Peyer's patch (tissue), 4 donors: ENCODE measurements at regions not wholly inside any gene's neighbourhood (a gene's known extent, or its start where the extent isn't known, plus 50 kb on each side); places are given as distances from the start of the nearest gene placed in this dataset.

Source experiments
- DNase-seq, 3 donors: peaks; one replicate each; pipeline ENCODE4 v3.0.0-alpha.2; 2017 to 2019
- H3K27ac ChIP-seq, 4 donors: fragments of 200-600 bp; sonication (generic); one replicate each; pipeline ENCODE4 v1.5.1; 2016 to 2019
- H3K27me3 ChIP-seq, 2 donors: fragments of 200-600 bp; sonication (generic); one replicate each; pipeline ENCODE4 v1.5.1; 2019
- H3K36me3 ChIP-seq, 3 donors: fragments of 200-600 bp; sonication (generic); one replicate each; pipeline ENCODE4 v1.5.1; 2016 to 2019
- H3K4me1 ChIP-seq, 4 donors: fragments of 200-600 bp; sonication (generic); one replicate each; pipeline ENCODE4 v1.5.1; 2016 to 2019
- H3K4me3 ChIP-seq, 4 donors: fragments of 200-600 bp; sonication (generic); 1 replicate in 3 of 4; 2 replicates in 1 of 4; pipeline ENCODE4 v1.5.1; 2016 to 2019; ENCODE audit warnings: mild to moderate bottlenecking in 1 of 4
- H3K9me3 ChIP-seq, 4 donors: fragments of 200-600 bp; sonication (generic); one replicate each; pipeline ENCODE4 v1.5.1; 2016 to 2019; ENCODE audit warnings: mild to moderate bottlenecking in 1 of 4
- POLR2A ChIP-seq, 2 donors: fragments of 450-650 bp; IDR thresholded peaks; one replicate each; pipeline ENCODE4 v1.5.1; 2017; ENCODE audit warnings: antibody characterized with exemption in 2 of 2, mild to moderate bottlenecking in 2 of 2, moderate library complexity in 2 of 2
- TF ChIP-seq, protein P1 (sequence below), 6 experiments: fragments of 450-650 bp in 4 of 6; fragments of 200-600 bp in 2 of 6; sonication (generic) in 1 of 6; IDR thresholded peaks; one replicate each; pipeline ENCODE4 v1.5.1; 2017 to 2019; ENCODE audit warnings: antibody characterized with exemption in 6 of 6, mild to moderate bottlenecking in 3 of 6, moderate library complexity in 1 of 6

DNA sequence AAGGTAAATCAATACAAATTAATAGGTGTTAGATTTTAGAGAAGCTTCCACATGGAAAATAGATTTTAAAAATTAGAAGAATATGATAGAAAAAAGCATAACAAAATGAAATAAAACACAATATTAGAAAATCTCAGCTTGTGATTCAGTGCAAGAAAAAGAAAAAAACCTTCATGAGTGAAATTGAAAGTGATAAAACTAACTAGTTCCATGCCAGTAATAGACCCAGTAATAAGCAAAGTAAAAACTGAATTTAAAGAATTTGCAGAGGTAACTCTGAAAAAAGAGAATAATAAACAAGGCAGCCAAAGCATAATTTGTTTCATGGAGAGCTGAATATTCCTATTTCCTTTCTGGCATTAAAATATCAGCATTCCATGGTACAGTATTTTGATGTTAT lies 174.3 kb upstream of the TENM3 start:
- Histone ChIP-seq H3K27me3 (no peaks in the 10 kb centered on the region), H3K27ac (no peak overlapping the region), H3K36me3 (no peaks in the 10 kb centered on the region), H3K4me3 (no peak overlapping the region), H3K4me1 (no peaks in the 10 kb centered on the region), H3K9me3 (no peaks in the 10 kb centered on the region)
- no peak for TF ChIP-seq POLR2A (IDR thresholded peaks at IDR 0.05)
- TF ChIP-seq, protein P1, sequence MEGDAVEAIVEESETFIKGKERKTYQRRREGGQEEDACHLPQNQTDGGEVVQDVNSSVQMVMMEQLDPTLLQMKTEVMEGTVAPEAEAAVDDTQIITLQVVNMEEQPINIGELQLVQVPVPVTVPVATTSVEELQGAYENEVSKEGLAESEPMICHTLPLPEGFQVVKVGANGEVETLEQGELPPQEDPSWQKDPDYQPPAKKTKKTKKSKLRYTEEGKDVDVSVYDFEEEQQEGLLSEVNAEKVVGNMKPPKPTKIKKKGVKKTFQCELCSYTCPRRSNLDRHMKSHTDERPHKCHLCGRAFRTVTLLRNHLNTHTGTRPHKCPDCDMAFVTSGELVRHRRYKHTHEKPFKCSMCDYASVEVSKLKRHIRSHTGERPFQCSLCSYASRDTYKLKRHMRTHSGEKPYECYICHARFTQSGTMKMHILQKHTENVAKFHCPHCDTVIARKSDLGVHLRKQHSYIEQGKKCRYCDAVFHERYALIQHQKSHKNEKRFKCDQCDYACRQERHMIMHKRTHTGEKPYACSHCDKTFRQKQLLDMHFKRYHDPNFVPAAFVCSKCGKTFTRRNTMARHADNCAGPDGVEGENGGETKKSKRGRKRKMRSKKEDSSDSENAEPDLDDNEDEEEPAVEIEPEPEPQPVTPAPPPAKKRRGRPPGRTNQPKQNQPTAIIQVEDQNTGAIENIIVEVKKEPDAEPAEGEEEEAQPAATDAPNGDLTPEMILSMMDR (IDR thresholded peaks at IDR 0.05), result no peak
- no peak for DNase-seq

DNA sequence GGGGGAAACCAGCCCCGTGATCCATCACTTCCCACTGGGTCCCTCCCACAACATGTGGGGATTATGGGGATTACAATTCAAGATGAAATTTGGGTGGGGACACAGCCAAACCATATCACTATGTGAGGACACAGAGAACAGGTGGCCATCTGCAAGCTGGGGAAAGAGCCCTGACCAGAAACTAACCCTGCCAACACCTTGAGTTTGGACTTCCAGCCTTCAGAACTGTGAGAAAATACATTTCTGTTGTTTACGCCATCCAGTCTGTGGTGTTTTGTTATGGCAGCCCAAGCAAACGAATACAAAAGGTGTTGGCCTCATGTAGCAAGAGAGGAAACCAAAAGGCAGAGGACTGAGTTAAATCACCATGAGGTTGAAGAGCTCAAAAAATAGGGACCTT lies 169.9 kb upstream of the TENM3 start:
- H3K4me1 ChIP-seq, result no peaks in the 10 kb centered on the region
- no peaks in the 10 kb centered on the region for H3K36me3 ChIP-seq
- no peak overlapping the region for H3K27ac ChIP-seq
- H3K4me3 ChIP-seq, result no peak overlapping the region
- TF ChIP-seq, protein P1 (IDR thresholded peaks at IDR 0.05), result no peak
- no peak for TF ChIP-seq POLR2A (IDR thresholded peaks at IDR 0.05)
- H3K27me3 ChIP-seq, result no peaks in the 10 kb centered on the region
- DNase-seq, result no peak
- no peaks in the 10 kb centered on the region for H3K9me3 ChIP-seq

DNA sequence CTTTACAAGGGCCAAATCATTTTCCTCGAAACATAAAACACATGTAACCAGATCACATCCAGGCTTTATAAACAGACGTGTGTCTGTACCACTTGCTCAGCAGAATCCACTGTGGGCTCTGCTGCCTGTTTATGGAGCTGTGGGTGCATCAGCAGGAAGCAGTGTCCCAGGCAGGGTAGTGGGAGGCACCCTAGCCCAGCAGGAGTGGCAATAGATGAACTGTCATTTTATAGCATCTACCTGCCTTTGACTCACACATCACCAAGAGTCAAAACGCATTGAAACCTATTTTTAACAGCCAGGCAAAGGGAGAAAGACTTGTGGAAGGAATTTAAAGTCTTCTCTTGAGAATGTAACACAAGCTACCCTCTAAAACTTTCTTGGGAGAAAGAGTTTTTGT lies 169.1 kb upstream of the TENM3 start:
- H3K27ac ChIP-seq, result no peak overlapping the region
- TF ChIP-seq, protein P1 (IDR thresholded peaks at IDR 0.05), result no peak
- TF ChIP-seq POLR2A (IDR thresholded peaks at IDR 0.05), result no peak
- no peaks in the 10 kb centered on the region for H3K4me1 ChIP-seq
- no peak for DNase-seq
- H3K4me3 ChIP-seq, result no peak overlapping the region
- H3K27me3 ChIP-seq, result no peaks in the 10 kb centered on the region
- no peaks in the 10 kb centered on the region for H3K36me3 ChIP-seq
- no peaks in the 10 kb centered on the region for H3K9me3 ChIP-seq

DNA sequence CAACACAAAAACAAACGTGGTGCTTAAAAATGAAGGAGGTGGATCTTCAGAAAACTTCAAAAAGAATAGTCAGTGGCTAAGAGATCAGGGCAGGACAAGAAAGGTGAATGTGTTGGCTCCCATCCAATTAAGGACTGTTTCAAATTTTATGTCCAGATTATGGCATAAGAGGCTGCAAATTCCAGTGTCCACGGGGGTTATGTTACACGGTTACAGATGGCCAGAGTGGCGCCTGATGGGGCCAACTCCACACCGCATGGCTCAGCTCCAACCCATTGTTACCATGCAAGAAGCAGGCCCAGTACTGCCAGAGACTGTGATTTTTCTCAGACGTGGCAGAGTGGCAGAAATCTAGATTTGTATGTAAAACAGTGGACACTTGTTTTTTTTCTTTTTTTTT lies 168.4 kb upstream of the TENM3 start:
- no peaks in the 10 kb centered on the region for H3K27me3 ChIP-seq
- no peaks in the 10 kb centered on the region for H3K36me3 ChIP-seq
- no peak overlapping the region for H3K27ac ChIP-seq
- no peak for TF ChIP-seq POLR2A (IDR thresholded peaks at IDR 0.05)
- TF ChIP-seq, protein P1 (IDR thresholded peaks at IDR 0.05), result no peak
- no peak for DNase-seq
- no peak overlapping the region for H3K4me3 ChIP-seq
- H3K4me1 ChIP-seq, result no peaks in the 10 kb centered on the region
- H3K9me3 ChIP-seq, result no peaks in the 10 kb centered on the region

DNA sequence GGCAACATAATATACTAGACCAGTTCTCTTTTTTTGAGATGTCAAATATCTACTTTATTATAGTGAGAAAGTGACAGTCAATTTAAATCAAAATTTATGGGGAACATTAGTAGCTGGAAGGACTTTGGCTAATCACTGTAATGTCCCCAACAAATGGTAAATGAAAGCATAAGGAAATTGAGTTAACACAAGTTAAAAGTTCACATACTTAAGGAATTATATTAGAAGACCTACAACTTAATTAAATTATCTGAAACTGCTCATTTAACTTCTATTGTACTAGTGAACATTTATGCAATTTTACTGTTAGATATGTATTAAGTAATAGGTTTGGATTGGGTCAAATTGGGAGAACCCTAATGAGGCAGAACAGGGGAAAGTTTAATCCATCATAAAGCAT lies 160.3 kb upstream of the TENM3 start:
- TF ChIP-seq, protein P1 (IDR thresholded peaks at IDR 0.05), result no peak
- TF ChIP-seq POLR2A (IDR thresholded peaks at IDR 0.05), result no peak
- Histone ChIP-seq H3K4me3 (no peak overlapping the region), H3K4me1 (no peaks in the 10 kb centered on the region), H3K36me3 (no peaks in the 10 kb centered on the region), H3K27me3 (no peaks in the 10 kb centered on the region), H3K9me3 (no peaks in the 10 kb centered on the region), H3K27ac (no peak overlapping the region)
- no peak for DNase-seq
